Type B pancreatic cell (in vitro differentiated cells): ENCODE measurements at regions not wholly inside any gene's neighbourhood (a gene's known extent, or its start where the extent isn't known, plus 50 kb on each side); places are given as distances from the start of the nearest gene placed in this dataset.
"Not testable (repeated sequence)": the region's sequence is repeated elsewhere in the genome, so short reads cannot be mapped to it uniquely, and the experiment has no call there.

Experiments
- DNase-seq: peaks from one replicate; pipeline ENCODE4 v3.0.0; 2021; ENCODE audit warnings: mixed read lengths; ENCODE audit not compliant: unreplicated experiment; ENCODE audit errors: extremely low spot score
- H3K27ac Mint-ChIP-seq: 2 replicates; pipeline ENCODE4 v1.8.0; 2021; ENCODE audit warnings: mild to moderate bottlenecking, mixed read lengths
- H3K27me3 Mint-ChIP-seq: 2 replicates; pipeline ENCODE4 v1.8.0; 2021; ENCODE audit warnings: mixed read lengths
- H3K36me3 Mint-ChIP-seq: 2 replicates; pipeline ENCODE4 v1.8.0; 2021; ENCODE audit warnings: mixed read lengths
- H3K4me1 Mint-ChIP-seq: one replicate; pipeline ENCODE4 v1.8.0; 2021; ENCODE audit warnings: mixed read lengths; ENCODE audit not compliant: unreplicated experiment
- H3K4me3 Mint-ChIP-seq: 2 replicates; pipeline ENCODE4 v1.8.0; 2021; ENCODE audit warnings: mild to moderate bottlenecking, mixed read lengths
- H3K9me3 Mint-ChIP-seq: 2 replicates; pipeline ENCODE4 v1.8.0; 2021; ENCODE audit warnings: mixed read lengths
- TF ChIP-seq, protein P1 (sequence below): fragments of 200-600 bp; sonication (generic); conservative IDR thresholded peaks from 2 replicates; pipeline ENCODE4 v1.5.0; 2021; ENCODE audit warnings: antibody characterized with exemption, mild to moderate bottlenecking

DNA sequence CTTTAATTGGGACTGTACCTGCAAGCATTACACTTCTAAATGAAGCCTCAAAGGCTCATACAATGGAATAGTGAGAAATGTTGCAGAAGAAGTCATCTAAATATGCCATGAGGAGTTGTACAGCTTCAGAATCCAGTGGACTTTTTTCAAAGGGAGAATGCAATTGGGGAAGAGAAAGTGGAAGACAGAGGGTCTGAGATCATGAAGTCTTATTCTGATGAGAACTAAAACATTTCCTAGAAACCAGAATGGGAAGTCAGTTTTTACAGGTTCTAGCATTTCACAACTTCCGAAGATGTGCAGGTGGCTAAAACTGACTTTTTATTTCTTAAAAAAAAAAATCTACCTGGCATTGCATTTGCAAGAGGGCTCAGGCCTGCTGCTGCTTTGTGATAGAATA is 424.4 kb upstream of the RUNX1 start:
- Mint-ChIP-seq H3K27ac (no peak overlapping the region), H3K36me3 (no peaks in the 10 kb centered on the region), H3K4me3 (no peak overlapping the region), H3K4me1 (peaks cover 10% of the 10 kb centered on the region), H3K27me3 (peaks cover 9% of the 10 kb centered on the region), H3K9me3 (no peaks in the 10 kb centered on the region)
- no peak for DNase-seq
- TF ChIP-seq, protein P1, sequence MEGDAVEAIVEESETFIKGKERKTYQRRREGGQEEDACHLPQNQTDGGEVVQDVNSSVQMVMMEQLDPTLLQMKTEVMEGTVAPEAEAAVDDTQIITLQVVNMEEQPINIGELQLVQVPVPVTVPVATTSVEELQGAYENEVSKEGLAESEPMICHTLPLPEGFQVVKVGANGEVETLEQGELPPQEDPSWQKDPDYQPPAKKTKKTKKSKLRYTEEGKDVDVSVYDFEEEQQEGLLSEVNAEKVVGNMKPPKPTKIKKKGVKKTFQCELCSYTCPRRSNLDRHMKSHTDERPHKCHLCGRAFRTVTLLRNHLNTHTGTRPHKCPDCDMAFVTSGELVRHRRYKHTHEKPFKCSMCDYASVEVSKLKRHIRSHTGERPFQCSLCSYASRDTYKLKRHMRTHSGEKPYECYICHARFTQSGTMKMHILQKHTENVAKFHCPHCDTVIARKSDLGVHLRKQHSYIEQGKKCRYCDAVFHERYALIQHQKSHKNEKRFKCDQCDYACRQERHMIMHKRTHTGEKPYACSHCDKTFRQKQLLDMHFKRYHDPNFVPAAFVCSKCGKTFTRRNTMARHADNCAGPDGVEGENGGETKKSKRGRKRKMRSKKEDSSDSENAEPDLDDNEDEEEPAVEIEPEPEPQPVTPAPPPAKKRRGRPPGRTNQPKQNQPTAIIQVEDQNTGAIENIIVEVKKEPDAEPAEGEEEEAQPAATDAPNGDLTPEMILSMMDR = no peak

DNA sequence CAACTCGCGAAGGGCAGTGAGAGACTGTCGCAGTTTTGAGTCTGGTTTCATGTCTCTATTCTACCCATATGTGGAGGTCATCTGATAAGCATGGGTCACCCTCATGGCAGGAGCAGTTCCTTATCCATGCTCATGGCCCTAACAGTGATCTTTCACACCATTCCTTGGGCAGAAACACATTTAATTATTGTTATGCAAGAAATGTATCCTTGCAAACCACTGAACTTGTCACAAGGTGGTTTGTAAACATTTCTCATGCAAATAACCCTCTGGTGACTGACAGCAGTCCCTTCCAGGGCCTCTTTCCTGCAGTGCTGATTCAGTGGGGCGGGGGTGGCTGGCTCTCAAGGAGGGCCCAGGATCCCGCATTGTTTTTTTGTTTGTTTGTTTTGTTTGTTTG is 421.4 kb upstream of the RUNX1 start:
- TF ChIP-seq, protein P1 = no peak
- peaks cover 12% of the 10 kb centered on the region for H3K27me3 Mint-ChIP-seq
- H3K9me3 Mint-ChIP-seq = peaks cover 12% of the 10 kb centered on the region
- H3K36me3 Mint-ChIP-seq = peaks cover 6% of the 10 kb centered on the region
- H3K4me1 Mint-ChIP-seq = peaks cover 6% of the 10 kb centered on the region
- no peak overlapping the region for H3K4me3 Mint-ChIP-seq
- H3K27ac Mint-ChIP-seq = no peak overlapping the region
- no peak for DNase-seq

DNA sequence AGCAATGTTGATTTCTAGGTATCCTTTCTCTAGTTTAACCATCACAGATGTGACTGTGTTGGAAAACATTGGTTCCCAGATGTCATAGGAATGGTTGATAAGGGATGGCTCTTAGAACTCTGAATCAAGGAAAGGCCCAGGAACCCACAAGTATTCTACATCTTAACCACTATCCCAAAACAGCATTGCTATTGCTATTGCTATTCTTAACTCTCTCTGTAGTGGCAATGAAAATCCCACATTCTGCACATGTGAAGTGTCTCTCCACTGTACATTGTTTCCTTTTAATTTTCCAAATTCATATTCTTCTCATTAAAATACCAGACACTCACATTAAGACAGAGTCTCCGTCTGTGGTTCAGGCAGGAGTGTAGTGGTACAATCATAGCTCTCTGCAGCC is 420.4 kb upstream of the RUNX1 start:
- peaks cover 12% of the 10 kb centered on the region for H3K9me3 Mint-ChIP-seq
- TF ChIP-seq, protein P1 = no peak
- peaks cover 12% of the 10 kb centered on the region for H3K27me3 Mint-ChIP-seq
- peaks cover 5% of the 10 kb centered on the region for H3K4me1 Mint-ChIP-seq
- no peak overlapping the region for H3K4me3 Mint-ChIP-seq
- no peak for DNase-seq
- no peak overlapping the region for H3K27ac Mint-ChIP-seq
- H3K36me3 Mint-ChIP-seq = peaks cover 6% of the 10 kb centered on the region

DNA sequence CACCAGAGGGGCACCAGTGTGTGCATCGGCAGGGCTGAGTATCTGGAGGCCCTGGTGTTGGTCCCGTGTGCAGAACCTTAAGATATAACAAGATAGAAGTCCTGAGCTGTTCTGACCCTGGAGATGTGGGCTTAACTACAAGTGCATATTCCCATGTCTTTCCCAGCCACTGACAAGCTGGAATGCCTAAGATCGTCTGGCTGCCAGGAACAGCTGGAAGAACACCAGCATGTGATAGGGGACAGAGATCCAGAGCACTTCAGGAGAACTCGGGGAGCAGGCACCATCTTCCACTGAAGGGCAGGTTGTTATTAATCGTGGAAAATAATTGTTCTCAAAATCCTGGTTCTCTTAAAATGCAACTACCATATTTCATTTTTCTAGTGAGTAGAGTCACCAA is 419.9 kb upstream of the RUNX1 start:
- Mint-ChIP-seq H3K27me3 (peaks cover 12% of the 10 kb centered on the region), H3K27ac (no peak overlapping the region), H3K4me3 (no peak overlapping the region), H3K4me1 (peaks cover 5% of the 10 kb centered on the region), H3K36me3 (peaks cover 6% of the 10 kb centered on the region), H3K9me3 (peaks cover 13% of the 10 kb centered on the region)
- no peak for DNase-seq
- TF ChIP-seq, protein P1 = no peak

DNA sequence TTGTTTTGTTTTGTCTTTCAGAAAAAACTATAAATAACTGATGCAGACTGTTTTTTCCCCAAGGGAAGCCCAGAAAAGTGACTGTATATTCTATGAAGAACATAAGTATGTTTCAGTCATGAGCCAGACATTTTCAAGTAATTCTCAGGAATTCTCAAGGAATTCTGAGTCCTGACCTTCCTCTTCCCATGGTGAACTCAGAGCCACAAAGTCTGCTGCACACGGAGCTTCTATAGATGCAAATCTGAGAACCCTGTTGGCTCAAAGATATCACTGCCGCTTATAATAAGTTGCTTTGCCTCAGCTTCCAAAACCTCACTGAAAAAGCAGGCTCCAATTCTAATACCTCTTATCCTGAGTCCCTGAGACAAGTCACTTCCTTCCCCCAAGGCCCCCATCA is 418.5 kb upstream of the RUNX1 start:
- H3K27me3 Mint-ChIP-seq = peaks cover 6% of the 10 kb centered on the region
- no peak overlapping the region for H3K27ac Mint-ChIP-seq
- TF ChIP-seq, protein P1 = no peak
- no peak for DNase-seq
- peaks cover 6% of the 10 kb centered on the region for H3K36me3 Mint-ChIP-seq
- H3K4me3 Mint-ChIP-seq = no peak overlapping the region
- H3K4me1 Mint-ChIP-seq = peaks cover 5% of the 10 kb centered on the region
- H3K9me3 Mint-ChIP-seq = peaks cover 17% of the 10 kb centered on the region

DNA sequence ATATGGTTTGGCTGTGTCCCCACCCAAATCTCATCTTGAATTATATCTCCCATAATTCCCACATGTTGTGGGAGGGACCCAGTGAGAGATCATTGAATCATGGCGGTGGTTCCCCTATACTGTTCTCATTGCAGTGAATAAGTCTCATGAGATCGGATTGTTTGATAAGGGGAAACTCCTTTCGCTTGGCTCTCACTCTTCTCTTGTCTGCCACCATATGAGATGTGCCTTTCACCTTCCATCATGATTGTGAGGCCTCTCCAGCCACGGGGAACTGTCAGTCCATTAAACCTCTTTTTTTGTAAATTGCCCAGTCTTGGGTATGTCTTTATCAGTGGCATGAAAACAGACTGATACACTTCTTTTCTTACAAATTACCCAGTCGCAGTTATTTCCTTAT is 417.6 kb upstream of the RUNX1 start:
- H3K4me1 Mint-ChIP-seq, H3K4me3 Mint-ChIP-seq, H3K36me3 Mint-ChIP-seq, DNase-seq, H3K27ac Mint-ChIP-seq, H3K27me3 Mint-ChIP-seq: not testable (repeated sequence)
- peaks cover 17% of the 10 kb centered on the region for H3K9me3 Mint-ChIP-seq
